ENCODE measurements at regions not wholly inside any gene's neighbourhood (a gene's known extent, or its start where the extent isn't known, plus 50 kb on each side); places are given as distances from the start of the nearest gene placed in this dataset.

DNA sequence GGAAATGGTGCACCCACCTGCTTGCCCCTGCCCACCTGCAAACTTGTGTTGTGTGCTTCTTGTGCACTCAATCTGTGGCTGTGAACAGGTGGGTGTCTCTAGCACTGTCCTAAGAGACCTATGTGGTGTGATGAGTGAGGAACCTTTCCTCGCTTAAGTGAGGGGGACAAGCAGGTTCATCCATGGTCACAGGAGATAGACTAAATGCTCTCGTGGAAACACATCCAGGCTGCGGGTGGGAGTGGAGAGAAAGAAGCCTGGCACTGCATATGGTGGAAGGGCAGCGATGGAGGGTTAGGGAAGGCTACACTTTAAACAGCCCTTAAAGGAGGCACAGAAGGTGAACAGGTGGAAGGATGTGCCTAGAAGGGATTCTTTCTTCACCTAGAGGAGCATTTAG, 330.9 kb downstream of the CXCL12 start:
- in situ Hi-C loops (cut with HindIII; ENCODE audit: low sequenced_read_pairs), result no loop called here
- no peak for DNase-seq (ENCODE audit: low spot score)

DNA sequence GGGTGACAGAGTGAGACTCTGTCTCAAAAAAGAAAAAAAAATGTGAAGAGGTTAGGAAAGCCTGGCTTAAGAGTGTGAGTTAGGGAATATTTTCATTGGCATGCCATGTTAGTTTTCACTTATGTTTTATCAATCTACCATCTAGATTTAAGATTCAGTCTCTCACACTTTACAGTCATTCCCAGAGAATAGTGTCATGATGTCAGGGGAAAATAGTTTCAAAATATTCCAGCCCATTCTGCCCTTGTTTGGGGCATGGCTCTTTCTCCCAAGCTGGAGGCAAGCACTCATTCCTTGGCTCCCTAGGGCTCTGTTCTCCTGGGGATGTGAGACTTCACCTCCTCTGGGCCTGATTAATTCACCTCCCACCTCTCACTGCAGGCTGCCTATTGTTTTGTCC, 331.5 kb downstream of the CXCL12 start:
- no peak for DNase-seq (ENCODE audit: low spot score)
- in situ Hi-C loops (cut with HindIII; ENCODE audit: low sequenced_read_pairs), result no loop called here

DNA sequence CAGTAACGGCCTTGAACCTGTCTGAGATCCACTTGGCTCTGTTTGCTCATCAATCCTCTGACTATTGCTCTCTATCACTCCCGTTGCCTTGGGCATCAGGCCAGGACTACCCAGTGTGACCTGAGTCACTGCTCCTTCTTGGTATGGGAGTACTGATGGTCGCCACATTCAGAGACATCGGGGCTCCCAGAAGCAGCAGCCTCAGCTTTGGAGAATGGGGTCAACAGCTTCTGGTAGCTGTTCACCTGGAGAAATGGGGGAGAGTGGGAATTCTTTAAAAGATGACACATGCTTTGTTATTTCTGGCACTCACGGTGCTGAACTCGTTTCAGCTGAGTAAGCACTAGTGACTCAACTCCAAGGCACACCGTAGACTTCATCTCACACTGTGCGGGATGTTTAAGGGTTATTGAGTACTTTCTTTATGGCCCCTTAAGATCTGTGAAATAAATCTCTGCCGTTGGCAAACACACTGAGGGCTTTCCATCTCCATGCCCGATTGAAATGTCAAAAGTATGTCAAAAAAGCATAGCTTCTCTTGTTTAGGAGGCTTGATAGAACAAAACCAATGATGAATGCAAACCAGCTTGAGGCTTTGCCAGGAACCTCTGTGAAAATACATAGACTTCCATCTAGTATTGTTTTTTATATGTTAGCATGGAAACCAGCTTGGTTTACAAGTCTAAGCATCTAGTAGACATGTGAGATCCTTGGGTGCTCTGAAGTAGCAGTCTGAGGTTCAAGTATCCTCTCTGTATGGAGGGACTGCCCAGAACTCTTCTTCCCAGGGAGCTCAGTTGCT, 333.1 kb downstream of the CXCL12 start:
- no peak for DNase-seq (ENCODE audit: low spot score)
- in situ Hi-C loops (cut with HindIII; ENCODE audit: low sequenced_read_pairs), result no loop called here

DNA sequence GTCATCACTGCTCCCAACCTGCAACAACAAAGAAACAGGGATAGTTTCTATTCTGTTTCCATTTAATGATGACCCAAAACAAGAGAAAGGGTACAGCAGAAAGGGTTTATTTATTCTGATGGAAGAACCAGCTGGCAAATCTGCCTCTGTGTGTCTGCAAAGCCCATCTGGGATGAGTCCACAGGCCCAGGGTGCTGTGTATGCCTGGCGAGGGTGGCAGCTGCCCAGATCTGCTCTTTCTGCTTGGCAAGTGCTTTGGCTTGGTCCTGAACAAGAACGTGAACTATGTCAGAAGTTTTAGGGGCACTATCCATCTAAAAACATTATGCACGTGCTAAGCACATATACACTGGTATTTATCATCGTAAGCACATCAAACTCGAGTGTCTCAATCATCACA, 333.8 kb downstream of the CXCL12 start:
- in situ Hi-C loops (cut with HindIII; ENCODE audit: low sequenced_read_pairs), result no loop called here
- no peak for DNase-seq (ENCODE audit: low spot score)

DNA sequence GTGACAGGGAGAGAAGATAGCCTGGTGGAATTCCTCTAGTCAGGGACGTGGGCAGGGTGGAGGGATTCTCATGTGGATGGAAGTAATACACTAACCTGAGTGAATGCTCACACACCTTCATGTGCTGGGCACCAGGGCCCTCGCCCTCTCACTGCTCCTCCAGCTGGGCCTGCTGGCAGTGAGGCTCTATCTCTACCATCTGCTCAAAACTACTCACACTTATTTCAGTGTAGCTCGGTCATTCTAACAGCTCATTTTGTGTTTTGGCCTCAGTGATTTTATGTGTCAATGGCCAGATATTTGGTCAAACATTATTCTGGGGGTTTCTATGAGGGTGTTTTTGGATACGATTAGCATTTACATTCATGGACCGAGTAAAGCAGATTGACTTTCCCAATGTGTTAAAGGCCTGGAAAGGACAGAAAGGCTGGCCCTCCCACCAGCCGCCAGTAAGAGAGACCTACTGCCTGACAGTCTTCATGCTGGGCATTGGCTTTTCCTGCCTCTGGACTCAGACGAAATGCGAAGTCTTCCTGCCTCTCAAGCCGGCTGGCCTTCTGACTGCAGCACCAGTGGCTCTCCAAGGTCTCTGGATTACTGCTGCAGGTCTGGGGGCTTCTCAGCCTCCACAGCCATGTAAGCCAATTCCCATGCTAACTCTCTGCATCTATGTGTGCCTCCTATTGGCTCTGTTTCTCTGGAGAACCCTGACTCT, 335.4 kb downstream of the CXCL12 start:
- in situ Hi-C loops (cut with HindIII; ENCODE audit: low sequenced_read_pairs), result no loop called here
- peak; percentile 67 for DNase-seq (ENCODE audit: low spot score)

DNA sequence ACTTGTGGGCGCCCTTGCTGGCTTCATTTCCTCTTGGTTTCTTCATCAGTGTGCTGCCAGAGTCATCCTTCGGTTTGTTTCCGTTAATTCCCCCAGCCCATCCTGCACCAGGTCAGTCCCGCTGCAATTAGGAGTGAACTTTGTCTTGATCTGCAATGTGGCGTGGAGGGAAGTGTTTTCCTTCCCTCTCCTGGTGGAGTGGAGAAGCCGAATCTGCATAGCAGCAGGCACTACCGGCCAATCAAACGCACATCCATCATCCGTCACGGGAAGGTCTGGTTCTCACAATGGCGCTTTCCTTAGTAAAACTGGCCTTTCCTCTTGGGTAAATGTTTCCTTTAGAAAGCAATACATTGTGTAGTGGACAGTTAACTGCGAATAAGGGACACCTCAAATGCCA, 337.5 kb downstream of the CXCL12 start:
- in situ Hi-C loops (cut with HindIII; ENCODE audit: low sequenced_read_pairs), result no loop called here
- DNase-seq (ENCODE audit: low spot score), result no peak

DNA sequence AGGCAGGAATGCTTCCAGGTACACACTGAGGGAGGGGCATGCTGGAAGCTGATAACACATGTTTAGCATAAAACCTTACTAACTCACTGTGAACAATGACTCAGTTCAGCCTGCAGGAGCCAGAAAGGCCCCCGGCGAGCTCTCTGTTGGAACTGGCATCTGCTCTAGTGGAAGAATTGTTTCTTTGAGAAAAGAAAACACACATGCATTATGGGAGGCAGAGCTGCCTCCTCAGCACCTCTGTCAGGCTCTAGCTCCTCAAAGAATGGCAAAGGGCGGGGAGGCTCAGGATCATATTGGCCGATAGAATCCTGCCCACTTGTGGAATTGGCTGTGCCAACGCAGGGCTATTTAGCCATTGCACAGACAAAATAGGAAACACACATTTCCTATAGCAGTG, 338.3 kb downstream of the CXCL12 start:
- in situ Hi-C loops (cut with HindIII; ENCODE audit: low sequenced_read_pairs), result no loop called here
- DNase-seq (ENCODE audit: low spot score), result no peak

DNA sequence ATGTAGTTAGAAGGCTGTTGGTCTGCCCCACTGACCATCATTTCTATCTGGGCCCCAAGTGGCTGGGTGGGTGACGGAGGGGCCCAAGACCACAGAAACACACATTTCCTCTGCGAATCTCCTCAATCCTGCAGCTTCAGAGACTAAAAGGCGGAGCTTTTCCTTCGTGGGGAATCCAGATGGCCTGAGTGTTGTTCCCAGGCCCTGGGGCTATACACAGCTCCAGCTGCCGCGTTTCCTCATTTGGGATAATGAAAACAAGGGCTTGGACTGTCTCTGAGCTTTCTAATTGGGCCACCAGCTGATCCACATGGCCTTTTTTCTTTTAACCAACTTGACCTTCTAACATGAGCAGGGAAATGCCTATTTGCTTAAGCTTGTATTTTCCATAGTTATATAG, 339.9 kb downstream of the CXCL12 start:
- no peak for DNase-seq (ENCODE audit: low spot score)
- in situ Hi-C loops (cut with HindIII; ENCODE audit: low sequenced_read_pairs), result no loop called here

DNA sequence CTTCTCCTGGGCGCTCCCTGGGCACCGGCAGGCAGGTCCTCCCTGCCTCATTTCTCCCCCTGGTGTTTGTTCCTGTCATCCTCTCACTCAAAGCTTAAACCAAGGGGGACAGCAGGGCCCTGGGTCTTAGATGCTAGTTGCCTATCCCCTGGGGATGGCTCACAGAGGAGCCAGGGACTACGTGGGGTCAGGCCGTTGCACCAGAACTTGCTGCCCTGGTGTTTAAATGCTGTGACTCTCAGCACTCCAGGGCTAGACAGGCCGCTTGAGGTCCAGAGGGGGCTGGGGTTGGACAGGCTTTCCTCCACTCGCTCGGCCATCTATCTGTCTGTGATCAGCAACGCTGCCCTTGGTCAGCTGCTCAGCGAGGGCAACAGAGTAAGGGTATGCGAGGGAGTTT, 340.3 kb downstream of the CXCL12 start:
- in situ Hi-C loops (cut with HindIII; ENCODE audit: low sequenced_read_pairs), result no loop called here
- DNase-seq (ENCODE audit: low spot score), result no peak

DNA sequence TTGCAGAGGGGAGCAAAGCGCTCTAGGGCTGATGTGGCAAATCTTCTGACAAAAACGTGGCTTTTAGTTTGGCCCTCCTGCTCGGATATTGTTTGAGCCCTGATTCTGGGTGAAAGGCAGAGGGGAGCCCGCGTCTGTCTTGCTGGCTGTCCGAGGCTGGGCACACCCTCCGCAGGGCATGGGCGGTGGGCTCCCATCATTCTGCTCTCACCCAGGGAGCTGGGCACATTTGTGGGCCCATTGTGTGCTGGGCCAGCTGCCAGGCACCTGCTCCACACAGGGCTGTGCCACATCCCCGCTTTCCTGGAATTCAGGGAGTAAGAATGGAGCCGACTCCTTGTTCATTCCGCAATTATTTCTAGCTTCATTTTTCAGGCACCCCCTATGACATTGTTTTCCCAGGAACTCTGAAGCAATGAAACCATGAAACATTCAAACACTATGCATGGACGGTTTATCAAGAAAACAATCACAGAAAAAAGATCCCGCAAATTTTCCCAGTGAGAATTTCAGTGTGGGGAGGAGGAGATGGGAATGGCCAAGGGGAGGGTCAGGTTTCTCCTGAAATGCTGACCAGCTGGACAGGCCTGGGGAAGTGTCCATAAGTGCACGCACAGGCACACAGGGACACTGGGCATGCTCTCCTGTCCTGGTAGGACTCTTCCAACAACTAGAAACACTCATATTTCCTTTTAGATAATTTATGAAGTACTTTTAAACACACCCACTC, 341.1 kb downstream of the CXCL12 start:
- no peak for DNase-seq (ENCODE audit: low spot score)
- in situ Hi-C loops (cut with HindIII; ENCODE audit: low sequenced_read_pairs), result no loop called here

DNA sequence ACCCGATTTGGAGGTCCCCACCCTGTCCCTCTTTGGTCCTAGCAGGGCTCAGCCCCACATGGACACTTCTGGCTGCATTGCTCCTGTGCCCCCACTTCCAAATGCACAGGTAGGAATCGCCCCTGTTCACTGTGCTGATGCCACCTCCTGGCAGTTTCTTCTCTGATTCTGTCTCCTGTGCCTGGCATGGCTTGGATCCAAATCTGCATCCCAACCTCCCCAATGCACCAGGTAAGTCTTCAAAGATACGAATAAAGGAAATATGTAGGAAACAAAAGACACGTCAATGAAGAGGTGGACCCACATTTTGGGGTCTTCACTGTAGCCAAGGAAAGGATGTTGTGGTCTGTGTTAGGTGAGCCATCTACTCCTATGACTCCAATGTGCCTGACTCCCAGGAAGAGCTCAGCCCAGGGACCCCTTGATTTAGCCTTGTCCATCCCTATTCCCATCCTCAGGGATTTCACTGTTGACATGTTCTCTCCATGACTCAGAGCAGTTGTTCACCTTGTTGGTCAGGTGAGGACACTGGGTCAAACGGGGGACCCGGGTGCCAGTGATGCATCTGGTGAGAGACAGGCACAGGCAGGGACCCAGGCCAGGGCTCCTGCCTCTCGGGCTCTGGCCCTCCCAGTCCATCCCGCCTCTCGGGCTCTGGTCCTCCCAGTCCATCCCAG, 341.8 kb downstream of the CXCL12 start:
- in situ Hi-C loops (cut with HindIII; ENCODE audit: low sequenced_read_pairs), result no loop called here
- DNase-seq (ENCODE audit: low spot score), result no peak

DNA sequence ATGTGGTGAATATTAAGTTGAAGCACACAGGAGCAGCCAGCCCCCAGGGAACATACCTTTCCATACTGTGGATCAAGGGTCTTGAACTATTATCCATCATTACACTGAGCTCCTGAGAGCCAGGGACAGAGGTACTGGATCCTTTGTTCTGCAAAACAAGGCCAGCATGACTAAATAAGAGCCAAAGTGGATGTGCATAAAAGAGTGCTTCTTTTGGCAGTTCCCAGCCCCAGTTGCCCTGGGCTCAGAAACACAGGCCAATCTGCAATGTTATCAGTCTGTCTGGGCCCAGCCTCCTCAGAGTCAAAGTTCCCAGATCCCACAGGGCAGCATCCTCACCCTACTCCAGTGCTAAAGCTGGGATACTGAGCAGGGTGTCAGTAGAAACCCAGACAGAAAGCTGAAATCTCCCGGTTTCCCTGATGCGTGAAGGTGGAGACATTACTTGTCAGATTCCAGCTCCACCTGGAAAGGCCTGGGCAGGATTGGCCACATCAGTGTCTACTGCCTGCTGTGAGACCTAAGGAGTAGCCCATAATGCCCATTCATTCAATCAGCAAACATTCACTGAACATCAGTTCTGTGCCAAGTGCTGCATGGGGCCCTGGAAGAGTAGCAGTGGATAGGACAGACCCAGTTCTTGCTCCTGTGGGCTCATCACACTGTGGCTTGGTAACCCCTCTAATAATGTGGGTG, 342.7 kb downstream of the CXCL12 start:
- in situ Hi-C loops (cut with HindIII; ENCODE audit: low sequenced_read_pairs), result no loop called here
- no peak for DNase-seq (ENCODE audit: low spot score)

DNA sequence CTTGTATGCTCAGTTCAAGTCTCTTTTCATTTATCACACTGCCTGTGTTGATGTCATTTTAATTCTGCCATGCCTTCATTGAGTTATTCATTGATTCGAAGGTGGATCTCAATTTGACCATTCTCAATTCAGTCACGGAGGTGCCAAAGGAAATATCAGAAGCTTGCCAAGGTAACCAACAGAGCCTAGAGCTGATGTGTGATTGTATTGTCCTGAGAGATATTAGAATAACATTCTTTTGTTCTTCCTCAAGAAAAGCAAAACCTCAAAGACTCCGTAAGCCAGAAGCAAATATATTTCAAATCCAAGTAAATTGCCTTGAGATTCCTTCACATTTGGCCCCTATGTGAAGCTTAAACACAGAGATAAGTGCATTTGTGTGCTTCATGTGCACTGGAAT, 345.3 kb downstream of the CXCL12 start:
- no peak for DNase-seq (ENCODE audit: low spot score)
- in situ Hi-C loops (cut with HindIII; ENCODE audit: low sequenced_read_pairs), result no loop called here

DNA sequence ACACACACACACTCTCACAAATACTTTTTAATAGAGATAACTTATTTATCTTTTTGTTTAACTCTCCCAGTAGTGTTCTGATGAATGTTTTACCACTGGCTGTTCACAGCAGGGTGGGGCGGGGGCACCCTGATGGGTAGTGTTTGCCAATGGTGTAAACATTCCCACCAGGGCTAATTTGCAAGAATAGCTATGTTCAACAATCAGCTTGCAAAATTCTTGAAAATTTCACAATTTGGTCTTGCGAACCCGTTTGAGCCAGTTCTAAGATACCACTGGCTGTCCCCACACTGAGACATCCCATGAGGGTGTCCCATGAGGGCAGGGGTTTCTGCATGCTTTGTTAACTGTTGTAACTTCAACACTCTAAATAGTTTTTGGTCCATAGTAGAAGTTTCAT, 348.5 kb downstream of the CXCL12 start:
- no peak for DNase-seq (ENCODE audit: low spot score)
- in situ Hi-C loops (cut with HindIII; ENCODE audit: low sequenced_read_pairs), result no loop called here

DNA sequence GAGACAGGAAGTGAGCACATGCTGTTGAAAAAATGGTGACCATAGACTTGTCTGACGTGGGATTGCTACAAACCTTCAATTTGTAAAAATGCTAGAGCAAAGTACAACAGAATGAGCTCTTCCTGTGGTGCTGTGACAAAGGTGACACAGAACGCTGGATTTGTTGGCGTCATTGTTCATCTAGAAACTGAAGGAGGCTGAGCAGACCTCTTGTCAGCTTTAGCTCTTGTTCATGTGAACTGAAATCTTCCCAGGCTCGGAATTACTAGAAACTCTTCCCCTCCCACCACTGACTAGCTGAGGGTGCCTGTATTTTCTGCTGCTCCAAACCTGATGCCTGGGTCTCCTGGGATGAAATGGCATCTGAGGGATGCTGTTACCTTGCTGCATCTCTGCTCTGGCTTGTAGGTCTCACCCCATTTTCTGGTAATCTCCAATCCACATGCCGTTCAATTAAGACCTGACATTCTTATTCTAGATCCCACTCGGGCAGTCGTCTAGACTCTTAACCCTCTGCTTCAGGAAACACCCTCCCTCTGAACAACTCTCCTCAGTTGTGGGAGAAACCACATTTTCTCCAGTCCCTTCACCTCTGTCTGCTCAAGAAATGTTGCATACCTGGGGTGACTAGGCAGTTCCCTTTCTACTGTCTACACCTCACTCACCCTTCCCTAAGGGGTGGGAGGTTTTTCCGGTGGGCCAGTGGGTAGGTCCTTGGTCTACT, 349.3 kb downstream of the CXCL12 start:
- in situ Hi-C loops (cut with HindIII; ENCODE audit: low sequenced_read_pairs), result no loop called here
- DNase-seq (ENCODE audit: low spot score), result no peak

DNA sequence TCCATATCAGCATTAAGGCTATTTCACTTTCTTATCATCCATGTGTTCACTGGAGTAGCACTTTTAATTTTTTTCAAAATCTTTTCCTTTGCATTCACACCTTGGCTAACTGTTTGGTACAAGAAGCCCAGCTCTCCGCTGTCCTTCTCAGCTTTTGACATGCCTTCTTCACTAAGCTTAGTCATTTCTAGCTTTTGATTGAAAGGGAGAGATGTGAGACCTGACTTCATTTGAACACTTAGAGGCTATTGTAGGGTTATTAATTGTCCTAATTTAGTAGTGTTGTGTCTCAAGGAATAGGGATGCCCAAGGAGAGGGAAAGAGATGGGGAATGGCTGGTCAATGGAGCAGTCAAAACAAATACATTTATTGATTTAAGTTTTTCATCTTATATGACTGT, 350.0 kb downstream of the CXCL12 start:
- in situ Hi-C loops (cut with HindIII; ENCODE audit: low sequenced_read_pairs), result no loop called here
- no peak for DNase-seq (ENCODE audit: low spot score)

DNA sequence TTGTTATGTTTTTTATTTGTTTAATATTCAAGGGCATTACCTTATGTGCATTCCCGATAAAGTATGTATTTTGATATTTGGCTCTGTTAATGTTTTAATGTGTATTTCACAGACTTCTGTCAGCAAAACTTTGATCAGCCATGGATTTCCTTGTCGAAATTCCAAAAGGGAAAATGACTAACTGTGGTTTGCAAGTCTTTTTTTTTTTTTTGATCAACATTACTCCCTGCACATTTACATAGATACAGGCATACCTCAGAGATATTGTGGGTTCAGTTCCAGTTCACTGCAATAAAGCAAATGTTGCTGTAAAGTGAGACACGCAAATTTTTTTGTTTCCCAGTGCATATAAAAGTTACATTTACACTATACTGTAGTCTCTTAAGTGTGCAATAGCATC, 351.9 kb downstream of the CXCL12 start:
- in situ Hi-C loops (cut with HindIII; ENCODE audit: low sequenced_read_pairs), result no loop called here
- DNase-seq (ENCODE audit: low spot score), result no peak

DNA sequence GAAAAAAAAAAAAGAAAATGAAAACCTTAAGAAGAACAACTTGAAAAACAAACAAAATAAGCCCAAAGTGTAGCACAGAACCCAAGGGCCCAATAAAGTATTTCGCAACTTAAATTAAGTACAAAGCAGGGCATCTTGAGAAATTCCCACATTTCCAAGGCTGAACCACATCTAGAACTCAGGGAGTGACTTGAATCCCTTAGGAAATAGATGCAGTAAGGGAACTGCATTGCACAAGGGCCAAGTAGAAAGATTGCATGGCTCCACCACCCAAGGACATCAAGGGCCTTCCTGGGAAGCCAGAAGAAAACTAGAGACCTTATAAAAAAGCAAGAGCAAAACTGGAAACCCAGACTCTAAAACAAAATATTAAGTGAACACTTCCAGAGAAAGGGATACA, 352.7 kb downstream of the CXCL12 start:
- DNase-seq (ENCODE audit: low spot score), result no peak
- in situ Hi-C loops (cut with HindIII; ENCODE audit: low sequenced_read_pairs), result no loop called here

DNA sequence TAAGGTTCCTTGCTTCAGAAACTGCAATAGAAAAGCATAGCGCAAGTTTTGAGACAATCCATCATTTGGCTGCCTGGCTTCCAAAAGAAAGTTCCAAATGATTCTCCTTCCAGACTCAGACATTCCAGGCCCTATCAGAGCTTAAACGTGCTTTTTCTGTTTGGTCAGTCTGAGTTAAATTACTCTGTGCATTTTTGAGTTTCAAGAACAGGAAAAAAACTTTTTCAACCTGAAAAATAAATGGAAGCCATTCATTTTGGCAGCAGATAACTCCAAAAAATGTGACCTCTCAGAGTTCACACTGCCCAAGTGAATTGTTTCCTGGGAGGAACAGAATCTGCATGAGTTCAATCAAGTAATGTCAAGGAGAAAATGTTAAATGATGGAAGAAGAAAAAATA, 354.2 kb downstream of the CXCL12 start:
- in situ Hi-C loops (cut with HindIII; ENCODE audit: low sequenced_read_pairs), result no loop called here

More for the DNA sequence above, 354.2 kb downstream of the CXCL12 start:
- DNase-seq (ENCODE audit: low spot score), result no peak

Data from G401 (cell line).